ENCODE measurements at regions not wholly inside any gene's neighbourhood (a gene's known extent, or its start where the extent isn't known, plus 50 kb on each side); places are given as distances from the start of the nearest gene placed in this dataset.

- no peak for TF ChIP-seq CTCF (IDR thresholded peaks at IDR 0.05; ENCODE audit: control insufficient read depth, insufficient read depth, low read depth, low read length, missing control alignments)
- DNase-seq (ENCODE audit: low read depth): no peak
- H3K4me3 ChIP-seq (ENCODE audit: control insufficient read depth, low read depth, low read length): no peak overlapping the region
Measured at GRCh38 chr10:52615756-52616394, 156.7 kb downstream of the MBL2 start.

GRCh38 chr10:52616395-52616764, 156.2 kb downstream of the MBL2 start:
- TF ChIP-seq CTCF (IDR thresholded peaks at IDR 0.05; ENCODE audit: control insufficient read depth, insufficient read depth, low read depth, low read length, missing control alignments): no peak
- DNase-seq (ENCODE audit: low read depth): no peak
- no peak overlapping the region for H3K4me3 ChIP-seq (ENCODE audit: control insufficient read depth, low read depth, low read length)

GRCh38 chr10:52617346-52617745, 155.2 kb downstream of the MBL2 start:
- no peak for TF ChIP-seq CTCF (IDR thresholded peaks at IDR 0.05; ENCODE audit: control insufficient read depth, insufficient read depth, low read depth, low read length, missing control alignments)
- no peak overlapping the region for H3K4me3 ChIP-seq (ENCODE audit: control insufficient read depth, low read depth, low read length)
- DNase-seq (ENCODE audit: low read depth): no peak

- no peak for TF ChIP-seq CTCF (IDR thresholded peaks at IDR 0.05; ENCODE audit: control insufficient read depth, insufficient read depth, low read depth, low read length, missing control alignments)
- no peak overlapping the region for H3K4me3 ChIP-seq (ENCODE audit: control insufficient read depth, low read depth, low read length)
- no peak for DNase-seq (ENCODE audit: low read depth)
Measured at GRCh38 chr10:52619052-52619451, 153.5 kb downstream of the MBL2 start.

- peak; percentile 74 for DNase-seq (ENCODE audit: low read depth)
- no peak overlapping the region for H3K4me3 ChIP-seq (ENCODE audit: control insufficient read depth, low read depth, low read length)
- TF ChIP-seq CTCF (IDR thresholded peaks at IDR 0.05; ENCODE audit: control insufficient read depth, insufficient read depth, low read depth, low read length, missing control alignments): no peak
Measured at GRCh38 chr10:52621635-52622079, 150.9 kb downstream of the MBL2 start.

- TF ChIP-seq CTCF (IDR thresholded peaks at IDR 0.05; ENCODE audit: control insufficient read depth, insufficient read depth, low read depth, low read length, missing control alignments): no peak
- H3K4me3 ChIP-seq (ENCODE audit: control insufficient read depth, low read depth, low read length): no peak overlapping the region
- DNase-seq (ENCODE audit: low read depth): no peak
Measured at GRCh38 chr10:52623761-52624160, 148.8 kb downstream of the MBL2 start.
